ENCODE measurements at regions not wholly inside any gene's neighbourhood (a gene's known extent, or its start where the extent isn't known, plus 50 kb on each side); places are given as distances from the start of the nearest gene placed in this dataset.

DNA sequence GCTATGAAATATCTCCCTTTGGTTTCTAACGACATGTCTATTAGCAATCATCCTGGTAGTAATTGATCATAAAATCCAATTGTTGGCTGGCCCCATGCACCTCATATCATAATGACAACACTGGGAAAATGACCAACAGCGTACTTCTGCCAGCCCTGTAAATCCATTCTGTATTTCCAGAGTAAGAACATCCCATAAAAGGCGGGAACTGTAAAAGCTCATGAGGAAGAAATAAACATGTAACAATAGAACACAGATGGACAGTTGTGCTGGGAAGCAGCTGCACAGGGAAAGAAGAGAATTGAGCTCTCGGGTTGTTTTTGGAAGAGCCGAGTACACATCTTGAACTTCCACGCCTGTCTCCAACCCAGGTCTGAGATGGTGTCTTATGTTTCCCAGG, 218.7 kb downstream of the CMPK2 start:
- H3K9me2 ChIP-seq = no peaks in the 10 kb centered on the region
- no peaks in the 10 kb centered on the region for H3K79me2 ChIP-seq (ENCODE audit: insufficient read depth)
- H3K27me3 ChIP-seq (ENCODE audit: insufficient read depth) = no peaks in the 10 kb centered on the region
- no peak overlapping the region for H3K4me2 ChIP-seq
- no peak overlapping the region for H2AFZ ChIP-seq (ENCODE audit: low read depth)
- H3F3A ChIP-seq (replicated peaks; ENCODE audit: insufficient read depth) = no peaks in the 10 kb centered on the region
- no peaks in the 10 kb centered on the region for H3K36me3 ChIP-seq (replicated peaks in 1 of 2; ENCODE audit: control insufficient read depth in 1 of 2, insufficient read depth in 2 of 2, low read length in 1 of 2)
- DNase-seq = no peak
- H3K4me1 ChIP-seq (ENCODE audit: control insufficient read depth in 1 of 2, insufficient read depth in 2 of 2, low read depth in 1 of 2, low read length in 1 of 2) = peaks cover 0 to 4% of the 10 kb centered on the region in 2 experiments; a peak in 1 of 4 replicates
- H4K20me1 ChIP-seq (ENCODE audit: insufficient read depth) = no peaks in the 10 kb centered on the region
- no peaks in the 10 kb centered on the region for H3K9me3 ChIP-seq
- CTCF ChIA-PET = interaction anchor here (1.0 to 1.5 kb wide), 2 partner anchors 8 to 127 kb away, joined by 3 read pairs; no protein-coding TSS in a partner anchor
- TF ChIP-seq YY1 (IDR thresholded peaks at IDR 0.05; ENCODE audit: low read depth) (no peak), RAD21 (IDR thresholded peaks at IDR 0.05; ENCODE audit: low read length) (no peak), FOSL2 (IDR thresholded peaks at IDR 0.05; ENCODE audit: borderline replicate concordance, low read depth) (no peak), RCOR1 (IDR thresholded peaks at IDR 0.05; ENCODE audit: low read length) (no peak), EZH2phosphoT487 (IDR thresholded peaks at IDR 0.05; ENCODE audit: borderline replicate concordance, low read depth) (no peak), ELF1 (IDR thresholded peaks at IDR 0.05) (no peak), EP300 (IDR thresholded peaks at IDR 0.05; ENCODE audit: borderline replicate concordance in 1 of 2, low read depth in 1 of 2, low read length in 1 of 2) (no peak), FOXJ3 (CRISPR knock-in tag; IDR thresholded peaks at IDR 0.05) (no peak), TEAD4 (IDR thresholded peaks at IDR 0.05; ENCODE audit: borderline replicate concordance, insufficient read depth) (no peak), NFIC (IDR thresholded peaks at IDR 0.05; ENCODE audit: borderline replicate concordance) (no peak), TCF12 (IDR thresholded peaks at IDR 0.05) (no peak)
- TF ChIP-seq, protein P1, sequence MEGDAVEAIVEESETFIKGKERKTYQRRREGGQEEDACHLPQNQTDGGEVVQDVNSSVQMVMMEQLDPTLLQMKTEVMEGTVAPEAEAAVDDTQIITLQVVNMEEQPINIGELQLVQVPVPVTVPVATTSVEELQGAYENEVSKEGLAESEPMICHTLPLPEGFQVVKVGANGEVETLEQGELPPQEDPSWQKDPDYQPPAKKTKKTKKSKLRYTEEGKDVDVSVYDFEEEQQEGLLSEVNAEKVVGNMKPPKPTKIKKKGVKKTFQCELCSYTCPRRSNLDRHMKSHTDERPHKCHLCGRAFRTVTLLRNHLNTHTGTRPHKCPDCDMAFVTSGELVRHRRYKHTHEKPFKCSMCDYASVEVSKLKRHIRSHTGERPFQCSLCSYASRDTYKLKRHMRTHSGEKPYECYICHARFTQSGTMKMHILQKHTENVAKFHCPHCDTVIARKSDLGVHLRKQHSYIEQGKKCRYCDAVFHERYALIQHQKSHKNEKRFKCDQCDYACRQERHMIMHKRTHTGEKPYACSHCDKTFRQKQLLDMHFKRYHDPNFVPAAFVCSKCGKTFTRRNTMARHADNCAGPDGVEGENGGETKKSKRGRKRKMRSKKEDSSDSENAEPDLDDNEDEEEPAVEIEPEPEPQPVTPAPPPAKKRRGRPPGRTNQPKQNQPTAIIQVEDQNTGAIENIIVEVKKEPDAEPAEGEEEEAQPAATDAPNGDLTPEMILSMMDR (IDR thresholded peaks at IDR 0.05) = no peak
- TF ChIP-seq, protein P2, sequence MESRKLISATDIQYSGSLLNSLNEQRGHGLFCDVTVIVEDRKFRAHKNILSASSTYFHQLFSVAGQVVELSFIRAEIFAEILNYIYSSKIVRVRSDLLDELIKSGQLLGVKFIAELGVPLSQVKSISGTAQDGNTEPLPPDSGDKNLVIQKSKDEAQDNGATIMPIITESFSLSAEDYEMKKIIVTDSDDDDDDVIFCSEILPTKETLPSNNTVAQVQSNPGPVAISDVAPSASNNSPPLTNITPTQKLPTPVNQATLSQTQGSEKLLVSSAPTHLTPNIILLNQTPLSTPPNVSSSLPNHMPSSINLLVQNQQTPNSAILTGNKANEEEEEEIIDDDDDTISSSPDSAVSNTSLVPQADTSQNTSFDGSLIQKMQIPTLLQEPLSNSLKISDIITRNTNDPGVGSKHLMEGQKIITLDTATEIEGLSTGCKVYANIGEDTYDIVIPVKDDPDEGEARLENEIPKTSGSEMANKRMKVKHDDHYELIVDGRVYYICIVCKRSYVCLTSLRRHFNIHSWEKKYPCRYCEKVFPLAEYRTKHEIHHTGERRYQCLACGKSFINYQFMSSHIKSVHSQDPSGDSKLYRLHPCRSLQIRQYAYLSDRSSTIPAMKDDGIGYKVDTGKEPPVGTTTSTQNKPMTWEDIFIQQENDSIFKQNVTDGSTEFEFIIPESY (IDR thresholded peaks at IDR 0.05; ENCODE audit: borderline replicate concordance, low read depth) = no peak
- TF ChIP-seq, protein P3, sequence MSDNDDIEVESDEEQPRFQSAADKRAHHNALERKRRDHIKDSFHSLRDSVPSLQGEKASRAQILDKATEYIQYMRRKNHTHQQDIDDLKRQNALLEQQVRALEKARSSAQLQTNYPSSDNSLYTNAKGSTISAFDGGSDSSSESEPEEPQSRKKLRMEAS (IDR thresholded peaks at IDR 0.05; ENCODE audit: low read depth) = no peak
- TF ChIP-seq, protein P4, sequence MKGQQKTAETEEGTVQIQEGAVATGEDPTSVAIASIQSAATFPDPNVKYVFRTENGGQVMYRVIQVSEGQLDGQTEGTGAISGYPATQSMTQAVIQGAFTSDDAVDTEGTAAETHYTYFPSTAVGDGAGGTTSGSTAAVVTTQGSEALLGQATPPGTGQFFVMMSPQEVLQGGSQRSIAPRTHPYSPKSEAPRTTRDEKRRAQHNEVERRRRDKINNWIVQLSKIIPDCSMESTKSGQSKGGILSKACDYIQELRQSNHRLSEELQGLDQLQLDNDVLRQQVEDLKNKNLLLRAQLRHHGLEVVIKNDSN (IDR thresholded peaks at IDR 0.05; ENCODE audit: borderline replicate concordance, low read depth) = no peak
- WGBS (ENCODE audit: low lambda C conversion rate) = 38% methylated on average over 6 of the region's 6 CpGs
- no peak overlapping the region for H3K4me3 ChIP-seq (ENCODE audit: low read depth in 2 of 2, low read length in 1 of 2)
- H3K27ac ChIP-seq (ENCODE audit: low read depth in 2 of 2, low read length in 1 of 2) = no peak overlapping the region
- H3K9ac ChIP-seq = no peak overlapping the region
- POLR2A ChIA-PET = no interaction called here

All from SK-N-SH (cell line).